ENCODE measurements at regions not wholly inside any gene's neighbourhood (a gene's known extent, or its start where the extent isn't known, plus 50 kb on each side); places are given as distances from the start of the nearest gene placed in this dataset.

DNA sequence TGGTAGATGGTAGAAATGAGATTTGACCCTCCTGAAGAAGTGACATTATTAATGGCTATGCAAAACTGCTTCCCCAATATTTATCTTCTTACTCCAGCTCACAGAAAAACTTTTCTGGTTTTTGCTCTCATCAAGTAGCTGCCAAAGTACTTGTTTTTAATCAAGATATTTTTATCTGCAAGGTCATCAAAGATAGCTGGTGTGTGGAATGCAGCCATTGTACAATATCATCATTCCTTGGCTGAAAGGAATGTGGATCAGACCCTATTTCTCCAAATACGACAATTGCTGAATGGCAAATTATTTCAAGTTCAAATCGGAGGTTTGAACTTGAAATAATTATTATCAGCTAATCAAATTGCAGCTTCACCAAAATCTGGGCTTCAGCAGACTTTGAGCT is 126.9 kb upstream of the SLC7A14 start:
- no peaks in the 10 kb centered on the region for H3K27me3 ChIP-seq (ENCODE audit: control insufficient read depth, insufficient read depth, low read length)
- no peak overlapping the region for H3K4me3 ChIP-seq (ENCODE audit: low read depth, low read length)
- no peak for TF ChIP-seq CTCF (IDR thresholded peaks at IDR 0.05; ENCODE audit: insufficient read depth, low read length, poor library complexity, severe bottlenecking)
- no peaks in the 10 kb centered on the region for H3K36me3 ChIP-seq (ENCODE audit: control insufficient read depth, insufficient read depth, low read length)
- DNase-seq (ENCODE audit: low read depth) = no peak

- H3K27me3 ChIP-seq (ENCODE audit: control insufficient read depth, insufficient read depth, low read length) = no peaks in the 10 kb centered on the region
- H3K36me3 ChIP-seq (ENCODE audit: control insufficient read depth, insufficient read depth, low read length) = no peaks in the 10 kb centered on the region
- no peak for TF ChIP-seq CTCF (IDR thresholded peaks at IDR 0.05; ENCODE audit: insufficient read depth, low read length, poor library complexity, severe bottlenecking)
- no peak overlapping the region for H3K4me3 ChIP-seq (ENCODE audit: low read depth, low read length)
- DNase-seq (ENCODE audit: low read depth) = no peak
Observed at GRCh38 chr3:170712336-170712735, 126.5 kb upstream of the SLC7A14 start.

DNA sequence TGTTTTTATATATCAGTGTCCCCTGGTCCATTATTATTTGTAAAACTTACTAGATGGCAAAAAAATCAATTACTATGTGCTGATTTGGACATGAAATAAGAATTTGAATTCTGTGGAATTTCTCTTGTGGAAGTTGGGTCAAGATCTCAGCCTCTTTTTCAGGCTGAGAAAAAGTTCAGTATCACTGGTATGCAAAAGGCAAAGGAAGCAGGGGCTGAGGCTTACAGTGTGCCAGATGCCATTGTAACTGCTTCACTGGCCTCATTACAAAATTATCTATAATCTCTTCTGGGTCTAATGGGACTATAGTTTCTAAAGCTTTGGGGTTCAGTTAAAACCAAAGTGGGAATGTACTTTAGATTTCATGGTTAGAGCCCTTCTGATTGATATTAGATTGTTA is 125.9 kb upstream of the SLC7A14 start:
- Histone ChIP-seq H3K27me3 (ENCODE audit: control insufficient read depth, insufficient read depth, low read length) (no peaks in the 10 kb centered on the region), H3K36me3 (ENCODE audit: control insufficient read depth, insufficient read depth, low read length) (no peaks in the 10 kb centered on the region), H3K4me3 (ENCODE audit: low read depth, low read length) (no peak overlapping the region)
- no peak for TF ChIP-seq CTCF (IDR thresholded peaks at IDR 0.05; ENCODE audit: insufficient read depth, low read length, poor library complexity, severe bottlenecking)
- no peak for DNase-seq (ENCODE audit: low read depth)

DNA sequence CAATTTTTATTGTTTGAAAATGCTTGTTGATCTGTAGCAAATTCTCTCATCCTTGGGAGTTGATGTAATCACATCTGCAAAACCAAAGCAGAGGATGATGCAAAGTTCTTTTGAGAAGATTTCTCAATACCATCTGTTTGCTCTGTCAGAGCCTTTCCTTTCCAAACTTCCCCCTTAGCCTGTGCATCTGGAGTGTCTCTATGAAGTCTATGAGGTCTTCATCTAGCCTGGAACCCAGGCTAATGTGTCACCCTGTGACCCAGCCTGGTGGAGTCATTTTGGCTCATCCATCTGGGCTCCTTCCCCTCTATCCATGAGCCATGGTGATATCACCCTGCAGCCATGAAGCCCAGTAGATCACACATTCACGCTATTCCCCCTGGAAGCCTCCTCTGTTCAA is 123.2 kb upstream of the SLC7A14 start:
- TF ChIP-seq CTCF (IDR thresholded peaks at IDR 0.05; ENCODE audit: insufficient read depth, low read length, poor library complexity, severe bottlenecking) = no peak
- no peak for DNase-seq (ENCODE audit: low read depth)
- H3K4me3 ChIP-seq (ENCODE audit: low read depth, low read length) = no peak overlapping the region

DNA sequence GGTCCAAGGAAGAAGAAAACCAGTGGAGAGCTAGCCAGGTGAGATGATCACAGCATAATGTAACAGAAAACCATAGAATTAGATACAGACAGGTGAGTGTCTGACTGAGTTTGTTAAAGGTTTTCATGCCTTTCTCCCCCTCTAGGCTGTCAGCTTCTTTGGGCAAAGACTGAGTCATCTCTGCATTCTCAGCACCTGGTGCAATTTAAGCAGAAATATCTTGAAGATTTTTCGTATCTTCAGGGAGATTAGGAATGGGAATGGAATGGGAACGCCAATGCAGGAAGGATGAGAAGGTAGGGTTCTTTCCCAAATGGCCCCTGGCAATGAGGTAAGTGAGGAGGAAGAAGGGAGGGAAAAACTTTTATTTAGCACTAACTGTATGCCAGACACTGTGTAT is 122.0 kb upstream of the SLC7A14 start:
- Histone ChIP-seq H3K4me3 (ENCODE audit: low read depth, low read length) (no peak overlapping the region), H3K36me3 (ENCODE audit: control insufficient read depth, insufficient read depth, low read length) (no peaks in the 10 kb centered on the region), H3K27me3 (ENCODE audit: control insufficient read depth, insufficient read depth, low read length) (no peaks in the 10 kb centered on the region)
- DNase-seq (ENCODE audit: low read depth) = no peak
- TF ChIP-seq CTCF (IDR thresholded peaks at IDR 0.05; ENCODE audit: insufficient read depth, low read length, poor library complexity, severe bottlenecking) = no peak

More for the DNA sequence above, 123.2 kb upstream of the SLC7A14 start:
- Histone ChIP-seq H3K36me3 (ENCODE audit: control insufficient read depth, insufficient read depth, low read length) (no peaks in the 10 kb centered on the region), H3K27me3 (ENCODE audit: control insufficient read depth, insufficient read depth, low read length) (no peaks in the 10 kb centered on the region)

- H3K36me3 ChIP-seq (ENCODE audit: control insufficient read depth, insufficient read depth, low read length) = no peaks in the 10 kb centered on the region
- no peak overlapping the region for H3K4me3 ChIP-seq (ENCODE audit: low read depth, low read length)
- TF ChIP-seq CTCF (IDR thresholded peaks at IDR 0.05; ENCODE audit: insufficient read depth, low read length, poor library complexity, severe bottlenecking) = no peak
- no peak for DNase-seq (ENCODE audit: low read depth)
- H3K27me3 ChIP-seq (ENCODE audit: control insufficient read depth, insufficient read depth, low read length) = no peaks in the 10 kb centered on the region
Observed at GRCh38 chr3:170705131-170705530, 119.3 kb upstream of the SLC7A14 start.
